NOMO-1 treated with dmso at 0.1 percent for 144 hours (cell line): ENCODE measurements at regions not wholly inside any gene's neighbourhood (a gene's known extent, or its start where the extent isn't known, plus 50 kb on each side); places are given as distances from the start of the nearest gene placed in this dataset.
A peak's percentile ranks its signal among the peaks of the same experiment; 100 is the strongest.

ENCODE experiments used
- DNase-seq: peaks from one replicate; lab custom pipeline; 2025; ENCODE audit not compliant: unreplicated experiment; lab: John Stamatoyannopoulos, UW

DNA sequence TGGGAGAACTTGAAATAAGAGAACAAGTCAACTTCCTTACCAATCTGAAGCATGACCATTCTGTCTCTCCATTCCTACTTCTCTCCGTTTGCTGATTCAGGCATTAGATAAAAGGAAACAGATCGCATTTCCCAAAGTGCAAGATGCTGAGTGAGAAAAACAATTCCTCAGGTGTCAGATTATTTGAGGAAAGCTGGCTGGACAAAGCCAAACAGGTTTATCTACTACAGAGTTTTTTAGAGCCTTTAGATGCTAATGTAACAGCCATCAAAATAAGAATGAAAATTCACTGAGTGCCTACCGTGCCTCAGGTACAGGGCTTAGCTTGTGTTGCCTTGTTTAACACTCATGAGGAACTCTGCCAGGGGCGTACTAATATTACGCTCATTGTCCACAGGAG, 135.9 kb upstream of the MBL2 start:
- DNase-seq, result no peak

DNA sequence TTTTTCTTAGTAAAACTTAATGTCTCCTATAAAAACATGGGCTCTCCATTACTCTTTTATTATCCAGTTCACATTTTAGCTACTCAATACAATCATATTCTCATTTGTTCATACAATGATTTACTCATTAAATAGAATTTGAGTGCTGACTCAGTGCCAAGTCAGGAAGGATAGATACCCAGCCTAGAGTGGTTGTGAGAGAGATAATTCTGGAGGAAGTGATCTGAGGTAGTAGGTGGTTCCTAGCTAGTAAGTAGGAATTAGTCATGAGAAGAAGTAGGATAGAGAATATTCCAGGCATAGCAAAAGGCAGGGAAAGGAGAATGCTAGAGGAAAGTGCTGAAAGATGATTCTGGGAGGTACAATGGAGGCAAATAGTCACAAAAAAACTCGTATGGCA, 133.5 kb upstream of the MBL2 start:
- DNase-seq, result no peak

DNA sequence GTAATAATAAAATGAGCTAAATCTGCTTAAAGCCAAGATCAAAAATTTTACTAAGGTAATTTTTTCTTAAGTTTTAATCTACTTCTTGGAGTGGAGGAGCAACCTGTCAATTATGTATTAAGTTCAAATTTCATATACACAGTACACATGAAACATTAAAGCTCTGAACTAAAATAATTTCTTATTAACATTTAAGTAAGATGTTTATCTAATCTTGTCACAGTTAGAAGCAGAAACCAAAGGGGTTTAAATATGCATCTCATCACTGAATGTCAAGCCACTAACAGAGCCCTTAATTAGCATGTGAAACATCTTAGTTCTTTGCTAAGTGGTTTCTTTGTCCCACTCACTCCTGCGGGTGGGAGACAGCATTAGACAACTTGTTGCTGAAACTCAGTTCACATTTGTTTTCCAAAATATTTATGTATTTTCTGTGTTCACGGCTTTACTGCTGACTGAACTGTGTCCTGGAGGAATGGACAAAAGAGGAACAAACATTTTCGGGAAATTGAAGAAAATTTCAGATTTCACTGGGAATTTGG, 130.9 kb upstream of the MBL2 start:
- no peak for DNase-seq

DNA sequence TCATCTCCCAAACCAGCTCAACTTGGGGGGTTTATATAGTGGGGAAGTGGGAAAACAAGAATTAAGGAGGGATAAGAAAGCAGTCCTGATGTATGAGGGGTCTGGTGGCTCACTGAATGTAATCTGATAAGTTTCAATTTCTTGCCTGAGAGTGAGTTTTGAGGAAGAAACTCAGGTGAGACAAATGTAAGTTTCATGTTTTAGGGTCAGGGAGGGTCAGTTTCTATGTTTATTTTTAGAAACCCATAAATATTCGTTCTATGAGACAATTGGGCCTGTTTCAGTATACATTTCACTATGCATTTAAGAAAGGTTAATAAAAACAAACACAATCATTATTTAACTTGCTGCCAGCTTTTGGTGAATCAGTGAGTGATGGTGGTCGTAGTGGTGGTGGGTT, 128.0 kb upstream of the MBL2 start:
- DNase-seq, result no peak

DNA sequence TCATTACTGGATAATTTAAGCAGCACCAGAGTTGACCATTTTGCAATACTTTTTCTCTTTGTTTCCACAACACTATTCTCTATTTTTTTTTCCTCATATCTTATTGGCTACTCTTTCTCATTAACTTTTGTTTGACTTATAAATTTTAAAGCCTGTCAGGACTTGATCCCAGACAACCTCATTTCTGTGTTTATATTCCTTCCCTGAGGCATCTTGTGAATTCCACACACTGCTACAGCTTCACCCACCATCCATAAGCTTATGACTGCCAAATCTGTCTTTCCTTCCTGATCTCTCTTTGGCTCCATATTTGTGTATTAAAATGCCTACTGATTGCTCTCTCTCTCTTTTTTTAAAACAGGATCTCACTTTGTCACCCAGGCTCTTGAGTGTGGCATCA, 124.6 kb upstream of the MBL2 start:
- DNase-seq, result no peak

DNA sequence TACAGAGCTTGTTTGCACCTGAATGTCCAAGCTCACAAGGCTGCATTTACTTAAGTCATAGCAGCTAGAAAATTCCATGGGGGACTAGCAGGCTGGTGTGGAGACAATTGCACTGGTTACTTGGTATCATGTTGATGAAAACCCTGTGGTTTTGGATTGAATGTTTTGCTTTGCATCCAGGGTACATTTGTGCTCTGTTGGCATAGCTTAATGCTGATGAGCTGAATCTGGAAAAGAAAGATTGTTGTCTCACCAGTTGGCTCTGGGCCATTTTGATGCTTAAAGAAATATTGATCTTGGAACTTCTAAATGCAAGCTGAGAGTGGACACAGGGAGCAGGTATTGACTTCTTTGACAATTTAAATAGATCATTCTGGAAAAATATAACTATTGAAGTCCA, 122.5 kb upstream of the MBL2 start:
- no peak for DNase-seq

DNA sequence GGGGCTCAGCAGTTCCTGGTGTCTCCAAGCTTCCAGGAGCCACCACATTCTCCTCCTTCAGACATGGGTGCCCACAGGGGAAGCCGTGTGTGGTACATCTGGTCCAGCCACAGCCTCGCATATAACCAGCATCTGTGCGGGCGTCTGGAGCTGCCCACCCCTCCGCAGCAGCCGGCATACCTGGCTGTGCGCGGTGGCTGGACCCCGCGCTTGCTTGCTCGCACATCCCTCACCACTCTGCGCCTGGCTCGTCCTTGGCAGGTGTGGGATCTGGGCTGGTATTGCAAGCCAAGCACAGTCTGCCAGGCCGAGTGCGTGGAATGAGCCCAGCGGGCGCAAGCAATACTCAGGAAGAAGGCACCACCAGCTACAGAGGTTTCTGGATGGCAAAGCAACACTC, 117.7 kb upstream of the MBL2 start:
- no peak for DNase-seq

DNA sequence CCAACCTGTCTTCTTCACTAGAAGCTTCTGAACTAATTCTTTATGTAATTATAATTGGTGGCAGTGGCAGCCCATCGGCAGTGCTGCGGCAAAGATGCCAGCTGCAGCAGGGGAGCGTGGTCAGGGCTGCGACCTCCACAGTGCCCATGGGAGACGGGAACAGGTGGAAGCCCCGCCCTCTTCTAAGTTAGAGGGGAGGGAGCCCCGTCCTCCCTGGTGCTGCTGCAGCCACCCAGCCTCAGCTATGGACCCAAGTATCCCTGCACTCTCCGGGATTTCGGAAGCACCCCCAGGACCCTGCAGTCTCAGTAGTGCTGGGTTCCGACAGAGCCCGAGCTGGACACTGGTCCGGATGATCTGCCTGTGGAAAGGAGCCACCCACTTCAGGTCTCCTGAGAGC, 117.0 kb upstream of the MBL2 start:
- DNase-seq, result no peak

DNA sequence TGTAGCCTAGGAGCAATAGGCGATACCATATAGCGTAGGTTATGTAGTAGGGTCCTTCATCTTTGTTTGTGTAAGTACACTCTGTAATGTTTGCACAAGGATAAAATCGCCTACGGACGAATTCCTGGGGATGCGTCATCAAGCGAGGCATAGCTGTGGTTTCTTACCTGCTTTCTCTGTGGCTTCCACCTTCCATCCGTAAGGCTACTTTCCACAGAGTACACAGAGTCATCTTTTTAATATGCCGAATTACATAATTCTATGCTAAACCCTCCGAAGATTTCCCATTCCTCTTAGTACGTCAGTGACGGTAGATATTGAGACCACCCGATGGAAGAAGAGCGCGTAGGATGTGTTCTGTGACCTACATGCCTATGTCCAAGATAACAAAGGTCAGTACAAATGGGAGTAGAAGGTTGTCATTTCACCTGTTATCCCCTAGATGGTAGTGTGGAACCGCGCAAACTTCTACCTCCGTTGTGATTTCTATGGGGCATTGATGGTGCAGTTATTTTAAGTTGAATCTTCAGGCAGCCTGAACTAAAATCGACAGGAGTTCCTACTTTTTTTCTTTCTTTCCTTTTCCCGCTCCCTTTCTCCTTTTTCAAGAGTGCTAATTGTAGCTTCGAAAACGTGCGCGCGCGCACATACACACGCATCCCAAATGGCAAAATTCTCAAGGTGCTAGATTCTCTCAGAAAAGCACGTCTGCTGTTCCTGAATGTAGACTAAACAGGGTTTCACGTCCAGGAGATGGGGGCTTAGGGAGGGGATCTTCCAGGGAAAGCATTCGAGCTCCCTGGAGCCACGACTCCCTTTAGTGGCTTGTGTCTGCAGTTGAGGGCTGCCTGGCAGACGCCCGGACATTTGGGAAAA, 111.7 kb upstream of the MBL2 start:
- peak; percentile 26 for DNase-seq

DNA sequence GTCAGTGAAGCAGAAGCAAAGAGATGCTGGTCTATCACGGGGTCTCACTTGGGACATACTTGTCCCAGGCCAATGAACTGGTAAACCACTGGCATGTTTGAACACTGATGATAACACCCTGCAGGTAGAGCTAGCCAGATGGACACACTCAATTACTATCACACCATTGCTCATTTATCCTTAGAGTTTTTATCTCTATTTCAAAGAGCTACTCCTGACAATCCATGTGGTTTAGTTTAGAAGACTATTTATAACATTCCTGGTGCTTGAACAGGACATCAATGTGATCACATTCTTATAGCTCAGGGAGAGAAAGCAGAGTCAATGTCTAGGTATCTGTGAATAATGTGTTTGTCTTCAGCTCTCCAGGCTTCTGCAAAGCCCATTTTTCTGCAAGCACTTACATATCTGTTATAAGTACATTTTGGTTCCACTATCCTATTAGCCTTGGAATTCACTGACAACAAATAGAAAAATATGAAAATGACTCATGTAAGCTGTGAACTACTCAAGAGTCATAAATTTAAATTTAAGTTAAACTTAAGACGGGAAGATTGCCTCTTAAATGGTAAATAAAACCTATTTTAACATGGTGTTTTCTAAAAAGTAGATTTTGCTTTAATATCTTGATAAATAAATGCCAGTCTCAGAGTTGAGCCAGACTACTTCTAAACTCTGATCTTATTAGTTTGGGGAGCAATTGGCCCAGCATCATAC, 106.7 kb upstream of the MBL2 start:
- no peak for DNase-seq

DNA sequence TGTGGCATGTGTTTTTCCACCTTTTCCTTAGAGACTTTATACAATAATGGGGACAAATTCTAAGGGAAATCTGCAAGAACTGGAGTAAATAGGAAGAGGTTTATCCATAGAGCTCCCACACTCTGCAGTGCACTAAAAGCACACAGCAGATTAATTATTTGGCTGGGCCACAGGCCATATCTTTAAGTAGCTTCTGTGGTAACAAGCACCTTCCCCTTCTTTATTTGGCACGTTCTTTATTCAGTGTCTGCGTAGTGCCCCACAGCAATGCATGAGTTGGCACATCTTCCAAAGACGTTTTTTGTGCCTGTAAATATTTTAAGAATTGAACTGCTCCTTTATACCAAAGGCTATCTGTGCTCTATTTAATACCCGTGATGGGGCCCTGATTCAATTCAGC, 104.9 kb upstream of the MBL2 start:
- DNase-seq, result no peak

DNA sequence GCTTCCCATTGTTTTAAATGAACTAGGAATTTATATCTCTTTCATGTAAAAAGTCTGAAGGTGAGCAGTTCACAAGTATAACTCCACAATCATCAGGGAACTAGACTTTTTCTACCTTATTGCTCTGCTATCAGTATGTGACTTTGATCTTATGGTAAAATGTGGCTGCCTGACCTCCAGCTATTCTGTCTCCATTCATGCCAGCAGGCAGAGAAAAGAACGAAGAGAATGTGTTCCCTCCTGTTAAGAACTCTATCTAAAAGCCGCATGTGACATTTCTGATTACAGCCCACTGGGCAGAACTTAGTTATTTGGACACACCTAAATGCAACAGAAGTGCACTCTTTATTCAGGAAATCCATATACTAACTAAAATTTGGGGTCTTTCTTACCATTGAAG, 102.8 kb upstream of the MBL2 start:
- no peak for DNase-seq

DNA sequence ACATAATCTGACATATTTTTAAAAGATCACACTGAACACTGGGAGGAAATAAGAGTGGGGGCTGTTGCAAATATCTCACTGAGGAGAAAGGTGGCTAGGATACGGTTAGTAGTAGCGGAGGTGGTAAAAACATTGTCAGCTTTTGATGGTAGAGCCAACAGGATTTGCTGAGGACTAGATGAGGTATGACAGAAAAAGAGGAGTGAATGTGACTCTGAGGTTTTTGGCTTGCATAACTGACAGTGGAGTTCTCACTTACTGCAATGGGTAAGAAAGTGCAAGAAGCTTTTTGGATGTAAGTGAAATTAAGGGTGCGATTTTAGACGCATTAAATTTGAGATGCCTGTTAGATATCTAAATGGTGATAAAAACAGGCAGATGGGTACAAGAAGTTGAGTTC, 102.0 kb upstream of the MBL2 start:
- DNase-seq, result no peak

DNA sequence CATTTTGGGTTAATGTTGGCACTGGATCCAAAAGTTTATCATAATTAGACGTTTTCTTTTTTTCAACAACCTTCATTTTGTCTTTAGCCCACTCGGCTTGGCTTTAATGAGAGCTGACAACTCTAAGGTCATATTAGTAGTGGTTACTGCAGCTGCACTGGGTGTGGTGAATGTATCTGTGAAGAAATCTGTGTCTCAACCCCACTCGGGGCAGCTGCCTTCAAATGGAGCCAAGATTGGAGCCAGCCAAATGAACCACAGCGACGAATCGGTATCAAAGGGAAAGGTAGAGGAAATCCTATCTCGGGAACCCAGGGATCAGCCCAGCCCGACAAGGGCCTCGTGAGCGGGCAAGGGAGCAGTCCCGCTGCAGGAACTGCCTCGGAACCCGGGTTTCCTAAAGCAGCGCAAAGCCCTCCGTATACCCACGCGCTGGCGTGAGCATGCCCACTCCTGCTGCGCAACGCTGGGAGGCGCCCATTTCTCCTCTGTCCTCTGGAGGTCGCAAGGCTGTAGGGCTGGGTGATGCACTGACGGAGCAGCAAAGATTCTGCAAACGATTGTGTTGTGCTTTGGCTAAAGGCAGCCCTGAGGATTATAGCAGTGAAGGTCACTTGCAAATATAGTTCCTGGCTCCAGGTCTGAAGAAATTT, 98.7 kb upstream of the MBL2 start:
- DNase-seq, result no peak

DNA sequence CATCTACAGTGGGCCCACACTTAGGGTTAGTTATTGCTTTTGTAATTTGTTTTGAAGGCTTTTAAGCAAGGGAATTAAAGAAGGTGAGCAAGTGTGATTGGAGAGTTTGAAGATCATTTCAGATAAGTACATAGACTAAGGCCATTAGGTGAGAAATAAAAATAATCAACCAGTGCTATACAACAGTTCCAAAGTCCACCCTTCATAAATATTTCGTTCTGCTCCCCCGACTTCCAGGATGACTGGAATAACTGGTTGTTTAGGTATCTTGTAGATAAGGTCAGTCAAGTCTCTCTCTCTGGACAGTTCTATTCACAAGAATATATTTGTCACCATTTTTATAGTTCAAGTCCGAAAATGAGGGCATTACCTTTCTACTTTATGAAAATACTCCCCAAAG, 98.0 kb upstream of the MBL2 start:
- DNase-seq, result no peak

DNA sequence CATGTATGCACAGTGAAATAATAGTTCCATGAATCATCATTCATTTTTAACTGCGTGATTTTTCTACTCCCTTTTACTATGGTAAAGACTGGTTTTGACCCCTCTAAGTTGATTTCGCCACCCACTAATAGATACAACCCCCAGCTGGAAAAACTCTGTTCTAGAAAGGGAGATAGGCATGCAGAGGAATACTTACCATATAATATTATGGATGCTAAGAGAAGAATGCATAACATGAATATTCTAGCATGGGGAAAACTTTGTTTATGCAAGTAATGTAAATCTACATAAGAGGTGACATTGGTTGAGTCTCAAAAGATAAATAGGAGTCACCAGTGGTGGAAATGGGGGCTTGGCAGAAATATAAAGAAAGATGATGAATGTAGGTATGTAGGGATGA, 97.3 kb upstream of the MBL2 start:
- DNase-seq, result no peak

DNA sequence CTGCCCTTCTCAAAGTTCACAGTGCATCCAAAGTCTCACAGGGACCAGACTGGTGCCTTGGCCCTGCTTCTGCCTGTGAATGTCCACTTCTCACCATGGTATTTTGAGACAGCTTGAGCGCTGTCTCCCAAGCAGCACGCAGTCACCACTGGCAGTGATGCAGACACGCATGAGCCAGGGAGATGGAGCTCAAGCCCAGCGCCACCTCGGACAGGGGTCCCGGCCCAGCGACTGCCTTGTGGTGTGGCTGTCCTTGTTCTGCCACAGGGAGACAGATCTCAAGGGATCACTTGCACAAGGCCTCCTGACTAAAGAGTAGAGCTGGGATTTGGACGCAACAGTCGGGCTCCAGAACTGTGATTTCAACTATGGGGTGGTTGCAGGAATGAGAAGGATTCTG, 92.6 kb upstream of the MBL2 start:
- no peak for DNase-seq

DNA sequence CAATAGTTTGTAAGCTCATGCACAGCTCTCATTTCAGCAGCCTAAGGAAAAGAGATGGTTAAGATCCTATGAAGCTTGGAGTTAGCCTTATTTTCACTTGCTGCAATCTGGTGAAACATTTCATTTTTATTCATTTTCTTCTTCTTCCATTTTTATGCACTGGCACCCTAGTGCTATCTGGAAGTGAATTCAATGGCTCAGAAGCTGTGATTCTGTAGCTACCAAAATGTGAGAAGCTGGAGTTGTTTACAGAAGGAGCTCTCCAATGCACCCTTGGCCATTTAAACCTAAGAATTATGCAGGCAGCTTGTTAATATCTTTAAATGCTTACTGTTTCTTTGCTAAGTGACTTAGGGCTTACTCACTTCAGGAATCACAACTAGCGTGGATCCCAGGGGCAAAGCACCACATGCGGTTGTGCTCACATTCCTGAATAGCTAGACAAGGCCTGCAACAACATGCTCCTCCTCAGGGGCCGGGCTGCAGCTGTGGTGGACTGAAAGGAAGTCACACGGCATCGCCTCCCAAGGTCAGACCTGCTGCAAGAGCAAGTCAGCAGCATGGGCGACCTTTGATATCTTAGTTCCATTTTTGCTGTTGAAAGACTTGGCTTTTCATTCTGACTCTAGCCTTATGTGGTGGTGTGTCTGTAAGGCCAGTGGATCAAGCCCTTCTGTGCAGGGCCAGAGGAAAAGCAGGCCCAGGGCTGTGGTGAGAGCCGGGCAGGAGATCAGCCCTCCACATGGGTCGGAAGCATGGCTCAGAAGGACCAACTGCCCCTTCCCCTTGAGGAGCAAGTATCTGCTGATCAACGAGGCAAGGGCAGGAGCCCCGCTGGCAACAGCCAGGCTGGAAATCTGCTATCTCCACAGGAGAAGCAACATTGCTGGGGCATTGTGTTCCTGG, 91.9 kb upstream of the MBL2 start:
- DNase-seq, result no peak

DNA sequence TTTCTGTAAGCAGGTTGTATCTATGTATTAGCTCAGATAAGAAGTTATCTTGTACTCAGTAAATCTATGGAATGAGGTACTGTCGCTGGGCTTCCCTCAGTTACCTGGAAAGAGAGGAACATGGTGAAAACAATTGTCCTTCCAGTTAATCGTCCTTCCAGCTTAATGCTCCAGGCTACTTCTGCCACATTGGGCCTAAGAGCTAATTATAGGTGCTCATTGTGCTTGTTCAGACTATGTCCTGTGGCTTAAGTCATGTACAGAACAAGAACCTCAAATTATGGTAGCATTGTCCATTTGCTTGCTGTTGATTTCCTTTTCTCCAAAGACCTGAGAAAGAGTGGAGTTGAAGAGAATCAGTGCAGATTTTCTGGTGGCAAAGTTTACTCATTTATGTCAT, 86.1 kb upstream of the MBL2 start:
- no peak for DNase-seq

DNA sequence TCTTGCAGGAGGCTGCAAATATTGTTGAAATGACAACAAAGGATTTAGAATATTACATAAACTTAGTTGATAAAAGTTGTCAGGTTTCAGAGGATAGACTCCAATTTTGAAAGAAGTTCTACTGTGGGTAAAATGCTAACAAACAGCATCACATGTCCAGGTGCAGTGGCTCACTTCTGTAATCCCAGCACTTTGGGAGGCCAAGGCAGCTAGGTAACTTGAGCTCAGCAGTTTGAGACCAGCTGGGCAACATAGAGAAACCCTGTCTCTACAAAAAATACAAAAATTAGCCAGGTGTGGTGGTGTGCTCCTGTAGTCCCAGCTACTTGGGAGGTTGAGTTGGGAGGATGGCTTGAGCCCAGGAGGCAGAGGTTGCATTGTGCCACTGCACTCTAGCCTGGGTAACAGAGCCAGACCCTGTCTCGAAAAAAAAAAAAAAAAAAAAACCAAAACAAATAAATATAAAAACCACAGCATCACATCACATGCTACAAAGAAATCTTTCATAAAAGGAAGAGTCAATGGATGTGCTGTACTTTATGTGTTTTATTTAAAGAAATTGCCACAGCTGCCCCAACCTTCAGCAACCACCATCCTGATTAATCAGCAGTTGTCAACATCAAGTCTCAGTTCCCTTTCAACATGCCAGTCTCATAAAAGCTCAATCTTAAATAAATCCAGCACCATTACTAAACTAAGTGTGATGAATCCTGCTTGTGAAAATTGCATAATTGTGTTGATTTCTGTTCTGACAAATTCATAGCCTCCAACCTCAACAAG, 83.2 kb upstream of the MBL2 start:
- no peak for DNase-seq
